Activated CD8-positive, alpha-beta T cell treated with anti-CD3 and anti-CD28 coated beads for 36 hours (primary cell): ENCODE measurements at regions not wholly inside any gene's neighbourhood (a gene's known extent, or its start where the extent isn't known, plus 50 kb on each side); places are given as distances from the start of the nearest gene placed in this dataset.

Experiments
- ATAC-seq: fragments of 200-7000 bp; cut with Tn5 transposase; one replicate; pipeline ENCODE4 v1.10.0; 2021; ENCODE audit warnings: mild to moderate bottlenecking, moderate library complexity
- CTCF ChIA-PET: fragments of 350-600 bp; sonication (Branson Sonifier 250); formaldehyde crosslinking; loops from one replicate; lab custom pipeline; 2021; ENCODE audit warnings: antibody characterized with exemption; lab: Charles Lee
- POLR2A ChIA-PET: fragments of 350-600 bp; sonication (Branson Sonifier 250); formaldehyde crosslinking; loops from one replicate; lab custom pipeline; 2021; ENCODE audit warnings: antibody characterized with exemption; lab: Charles Lee
- DNase-seq: peaks from one replicate; pipeline ENCODE4 v3.0.0-alpha.2; 2020
- H3K27ac Mint-ChIP-seq: one replicate; pipeline ENCODE4 v1.8.0; 2021; ENCODE audit warnings: mild to moderate bottlenecking, mixed read lengths
- H3K27me3 Mint-ChIP-seq: one replicate; pipeline ENCODE4 v1.8.0; 2021; ENCODE audit warnings: mixed read lengths
- H3K36me3 Mint-ChIP-seq: one replicate; pipeline ENCODE4 v1.8.0; 2021; ENCODE audit warnings: low read depth, mixed read lengths
- H3K4me1 Mint-ChIP-seq: one replicate; pipeline ENCODE4 v1.8.0; 2021; ENCODE audit warnings: low read depth, mixed read lengths
- H3K4me3 Mint-ChIP-seq: one replicate; pipeline ENCODE4 v1.8.0; 2021; ENCODE audit warnings: mild to moderate bottlenecking, moderate library complexity, mixed read lengths
- H3K9me3 Mint-ChIP-seq: one replicate; pipeline ENCODE4 v1.8.0; 2021; ENCODE audit warnings: mixed read lengths
- CTCF ChIP-seq: fragments of 200-600 bp; IDR thresholded peaks from one replicate; pipeline ENCODE4 v1.8.0; 2022; ENCODE audit warnings: antibody characterized with exemption, mild to moderate bottlenecking
- intact Hi-C: fragments of 100-400 bp; cut with micrococcal nuclease; formaldehyde crosslinking; loops from one replicate; pipeline ENCODE4 v1.10.0; 2022

GRCh38 chr3:178054471-178054870, 481.8 kb upstream of the KCNMB2 start:
- ATAC-seq, result no peak
- CTCF ChIA-PET, result no interaction called here
- intact Hi-C loops, result no loop called here

DNA sequence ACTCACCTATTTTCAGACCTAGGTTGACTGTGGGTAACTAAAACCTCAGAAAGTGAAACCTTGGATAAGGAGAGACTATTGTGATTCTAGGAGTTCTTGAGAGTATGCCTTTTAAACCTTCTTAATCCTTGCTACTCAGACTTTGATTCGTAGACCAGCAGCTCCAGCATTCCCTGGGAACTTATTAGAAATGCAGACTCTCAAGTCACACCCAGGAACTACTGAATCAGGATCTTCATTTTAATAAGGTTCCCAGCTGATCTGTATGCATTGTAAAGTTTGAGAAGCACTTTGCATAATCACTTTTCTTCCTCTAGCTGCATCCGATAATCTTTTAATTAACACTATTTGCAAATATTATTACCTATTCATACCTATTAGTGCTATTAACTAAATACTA, 480.3 kb upstream of the KCNMB2 start:
- H3K9me3 Mint-ChIP-seq, result no peaks in the 10 kb centered on the region
- peaks cover 5% of the 10 kb centered on the region for H3K4me1 Mint-ChIP-seq
- DNase-seq, result no peak
- intact Hi-C loops, result no loop called here
- no peak for ATAC-seq
- H3K27ac Mint-ChIP-seq, result no peak overlapping the region
- no peaks in the 10 kb centered on the region for H3K27me3 Mint-ChIP-seq
- ChIA-PET POLR2A (no interaction called here), CTCF (no interaction called here)
- no peak for TF ChIP-seq CTCF
- no peaks in the 10 kb centered on the region for H3K36me3 Mint-ChIP-seq
- H3K4me3 Mint-ChIP-seq, result no peak overlapping the region

More at GRCh38 chr3:178054471-178054870, 481.8 kb upstream of the KCNMB2 start:
- no peaks in the 10 kb centered on the region for H3K36me3 Mint-ChIP-seq
- no peaks in the 10 kb centered on the region for H3K9me3 Mint-ChIP-seq
- no peak overlapping the region for H3K27ac Mint-ChIP-seq
- peaks cover 5% of the 10 kb centered on the region for H3K4me1 Mint-ChIP-seq
- H3K4me3 Mint-ChIP-seq, result no peak overlapping the region
- TF ChIP-seq CTCF, result no peak
- POLR2A ChIA-PET, result no interaction called here
- no peak for DNase-seq
- H3K27me3 Mint-ChIP-seq, result no peaks in the 10 kb centered on the region

DNA sequence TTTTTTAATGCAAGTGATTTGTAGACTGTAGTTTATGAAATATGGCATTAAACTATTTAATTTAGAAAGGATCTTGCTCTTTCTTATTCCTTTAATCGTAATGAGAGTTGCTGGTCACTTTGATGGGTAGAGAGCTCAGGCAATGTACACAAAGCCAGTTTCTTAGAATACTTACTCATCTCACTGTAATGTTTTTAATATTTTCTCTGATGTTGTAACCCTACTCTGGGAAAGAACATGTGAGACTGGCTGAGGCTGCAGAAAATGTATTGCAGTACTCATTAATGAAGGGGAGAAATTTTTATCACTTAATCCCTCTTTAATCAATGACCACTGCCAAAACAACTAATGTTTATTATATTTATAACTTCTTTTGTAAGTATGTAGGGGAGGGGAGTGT, 479.4 kb upstream of the KCNMB2 start:
- intact Hi-C loops, result no loop called here
- TF ChIP-seq CTCF, result no peak
- H3K36me3 Mint-ChIP-seq, result no peaks in the 10 kb centered on the region
- H3K4me1 Mint-ChIP-seq, result peaks cover 5% of the 10 kb centered on the region
- no peak for ATAC-seq
- no peak overlapping the region for H3K4me3 Mint-ChIP-seq
- CTCF ChIA-PET, result no interaction called here
- POLR2A ChIA-PET, result no interaction called here
- H3K27ac Mint-ChIP-seq, result no peak overlapping the region
- H3K27me3 Mint-ChIP-seq, result no peaks in the 10 kb centered on the region
- H3K9me3 Mint-ChIP-seq, result no peaks in the 10 kb centered on the region
- no peak for DNase-seq

GRCh38 chr3:178058629-178059028, 477.6 kb upstream of the KCNMB2 start:
- ChIA-PET POLR2A (interaction anchor here (0.6 kb wide), 1 partner anchor 347 kb away, joined by 3 read pairs; no protein-coding TSS in a partner anchor), CTCF (interaction anchor here (1.2 kb wide), 1 partner anchor 51 kb away, joined by 3 read pairs; no protein-coding TSS in a partner anchor)
- Mint-ChIP-seq H3K4me1 (peaks cover 5% of the 10 kb centered on the region), H3K27me3 (no peaks in the 10 kb centered on the region), H3K27ac (no peak overlapping the region), H3K9me3 (no peaks in the 10 kb centered on the region), H3K4me3 (no peak overlapping the region), H3K36me3 (no peaks in the 10 kb centered on the region)
- intact Hi-C loops, result no loop called here
- no peak for ATAC-seq
- no peak for TF ChIP-seq CTCF
- no peak for DNase-seq

GRCh38 chr3:178059119-178059518, 477.1 kb upstream of the KCNMB2 start:
- Mint-ChIP-seq H3K27ac (no peak overlapping the region), H3K27me3 (no peaks in the 10 kb centered on the region), H3K36me3 (no peaks in the 10 kb centered on the region), H3K4me3 (no peak overlapping the region), H3K9me3 (no peaks in the 10 kb centered on the region), H3K4me1 (peaks cover 5% of the 10 kb centered on the region)
- CTCF ChIA-PET, result no interaction called here
- intact Hi-C loops, result no loop called here
- DNase-seq, result no peak
- POLR2A ChIA-PET, result interaction anchor here (0.6 kb wide), 1 partner anchor 347 kb away, joined by 3 read pairs; no protein-coding TSS in a partner anchor
- no peak for ATAC-seq
- no peak for TF ChIP-seq CTCF
